ENCODE measurements at regions not wholly inside any gene's neighbourhood (a gene's known extent, or its start where the extent isn't known, plus 50 kb on each side); places are given as distances from the start of the nearest gene placed in this dataset.

- POLR2A ChIA-PET = no interaction called here
- H3K4me3 Mint-ChIP-seq = no peak overlapping the region
- peaks cover 0 to 41% (median 10%) of the 10 kb centered on the region in 9 donors for H3K9me3 Mint-ChIP-seq
- H3K36me3 Mint-ChIP-seq = no peaks in the 10 kb centered on the region
- ATAC-seq (no peak), DNase-seq (no peak)
- no peak overlapping the region for H3K27ac Mint-ChIP-seq
- H3K4me1 Mint-ChIP-seq = no peaks in the 10 kb centered on the region
- H3K27me3 Mint-ChIP-seq = no peaks in the 10 kb centered on the region
Measured at GRCh38 chr4:186891859-186892486, 168.3 kb upstream of the FAT1 start.

GRCh38 chr4:186898367-186898766, 174.7 kb upstream of the FAT1 start:
- Mint-ChIP-seq H3K4me3 (no peak overlapping the region), H3K27me3 (peaks cover 0 to 1% (median 0%) of the 10 kb centered on the region in 5 donors), H3K4me1 (no peaks in the 10 kb centered on the region), H3K36me3 (peaks cover 0 to 5% (median 0%) of the 10 kb centered on the region in 3 donors), H3K9me3 (peaks cover under 1 to 32% (median 13%) of the 10 kb centered on the region in 9 donors), H3K27ac (no peak overlapping the region)
- DNase-seq (no peak), ATAC-seq (no peak)
- POLR2A ChIA-PET = no interaction called here

GRCh38 chr4:186900232-186900900, 176.7 kb upstream of the FAT1 start:
- H3K36me3 Mint-ChIP-seq = peaks cover 0 to 5% (median 0%) of the 10 kb centered on the region in 3 donors
- H3K4me3 Mint-ChIP-seq = no peak overlapping the region
- H3K9me3 Mint-ChIP-seq = peaks cover 5 to 27% (median 13%) of the 10 kb centered on the region in 9 donors
- no peak for ATAC-seq
- DNase-seq = no peak
- peaks cover 0 to 3% (median 0%) of the 10 kb centered on the region in 5 donors for H3K27me3 Mint-ChIP-seq
- no peak overlapping the region for H3K27ac Mint-ChIP-seq
- no peaks in the 10 kb centered on the region for H3K4me1 Mint-ChIP-seq
- POLR2A ChIA-PET = no interaction called here

GRCh38 chr4:186900984-186901383, 177.3 kb upstream of the FAT1 start:
- no peak for DNase-seq
- peaks cover 5 to 27% (median 13%) of the 10 kb centered on the region in 9 donors for H3K9me3 Mint-ChIP-seq
- POLR2A ChIA-PET = no interaction called here

GRCh38 chr4:186901850-186902249, 178.2 kb upstream of the FAT1 start:
- Mint-ChIP-seq H3K4me3 (no peak overlapping the region), H3K4me1 (no peaks in the 10 kb centered on the region), H3K27me3 (peaks cover 0 to 3% (median 0%) of the 10 kb centered on the region in 5 donors), H3K27ac (no peak overlapping the region), H3K9me3 (peaks cover 2 to 26% (median 11%) of the 10 kb centered on the region in 9 donors), H3K36me3 (peaks cover 0 to 5% (median 0%) of the 10 kb centered on the region in 3 donors)
- DNase-seq = no peak
- ATAC-seq = no peak
- POLR2A ChIA-PET = no interaction called here

More at GRCh38 chr4:186900984-186901383, 177.3 kb upstream of the FAT1 start:
- Mint-ChIP-seq H3K27ac (no peak overlapping the region), H3K36me3 (peaks cover 0 to 5% (median 0%) of the 10 kb centered on the region in 3 donors), H3K27me3 (peaks cover 0 to 3% (median 0%) of the 10 kb centered on the region in 5 donors), H3K4me3 (no peak overlapping the region), H3K4me1 (no peaks in the 10 kb centered on the region)
- no peak for ATAC-seq

- H3K36me3 Mint-ChIP-seq = peaks cover 0 to 6% (median 0%) of the 10 kb centered on the region in 3 donors
- no peak overlapping the region for H3K4me3 Mint-ChIP-seq
- peaks cover 0 to 3% (median 0%) of the 10 kb centered on the region in 5 donors for H3K27me3 Mint-ChIP-seq
- ATAC-seq = no peak
- POLR2A ChIA-PET = no interaction called here
- no peak for DNase-seq
- no peak overlapping the region for H3K27ac Mint-ChIP-seq
- H3K4me1 Mint-ChIP-seq = no peaks in the 10 kb centered on the region
- peaks cover 2 to 23% (median 10%) of the 10 kb centered on the region in 9 donors for H3K9me3 Mint-ChIP-seq
Measured at GRCh38 chr4:186902361-186902760, 178.7 kb upstream of the FAT1 start.

- no peak overlapping the region for H3K27ac Mint-ChIP-seq
- ATAC-seq = no peak
- no peaks in the 10 kb centered on the region for H3K4me1 Mint-ChIP-seq
- peaks cover 2 to 25% (median 11%) of the 10 kb centered on the region in 9 donors for H3K9me3 Mint-ChIP-seq
- peaks cover 0 to 4% (median 0%) of the 10 kb centered on the region in 3 donors for H3K36me3 Mint-ChIP-seq
- no peak overlapping the region for H3K4me3 Mint-ChIP-seq
- POLR2A ChIA-PET = no interaction called here
- no peak for DNase-seq
- peaks cover 0 to 3% (median 0%) of the 10 kb centered on the region in 5 donors for H3K27me3 Mint-ChIP-seq
Measured at GRCh38 chr4:186904101-186904500, 180.4 kb upstream of the FAT1 start.

- H3K4me3 Mint-ChIP-seq = no peak overlapping the region
- POLR2A ChIA-PET = no interaction called here
- no peak overlapping the region for H3K27ac Mint-ChIP-seq
Measured at GRCh38 chr4:186906722-186907121, 183.1 kb upstream of the FAT1 start.

GRCh38 chr4:186910385-186910784, 186.7 kb upstream of the FAT1 start:
- no peak for ATAC-seq
- DNase-seq = no peak
- no peak overlapping the region for H3K4me3 Mint-ChIP-seq
- peaks cover 0 to 3% (median 0%) of the 10 kb centered on the region in 5 donors for H3K27me3 Mint-ChIP-seq
- H3K27ac Mint-ChIP-seq = no peak overlapping the region
- POLR2A ChIA-PET = no interaction called here
- peaks cover 0 to 28% (median 9%) of the 10 kb centered on the region in 9 donors for H3K9me3 Mint-ChIP-seq
- peaks cover 0 to 4% (median 0%) of the 10 kb centered on the region in 3 donors for H3K36me3 Mint-ChIP-seq
- H3K4me1 Mint-ChIP-seq = no peaks in the 10 kb centered on the region

More at GRCh38 chr4:186906722-186907121, 183.1 kb upstream of the FAT1 start:
- H3K9me3 Mint-ChIP-seq = peaks cover 2 to 21% (median 11%) of the 10 kb centered on the region in 9 donors
- no peak for DNase-seq
- no peak for ATAC-seq
- H3K27me3 Mint-ChIP-seq = peaks cover 0 to 3% (median 0%) of the 10 kb centered on the region in 5 donors
- peaks cover 0 to 4% (median 0%) of the 10 kb centered on the region in 3 donors for H3K36me3 Mint-ChIP-seq
- no peaks in the 10 kb centered on the region for H3K4me1 Mint-ChIP-seq

- Mint-ChIP-seq H3K36me3 (peaks cover 0 to 3% (median 0%) of the 10 kb centered on the region in 3 donors), H3K4me3 (no peak overlapping the region), H3K27me3 (peaks cover 0 to 3% (median 0%) of the 10 kb centered on the region in 5 donors), H3K9me3 (peaks cover 0 to 26% (median 6%) of the 10 kb centered on the region in 9 donors), H3K4me1 (peaks cover 0 to under 1% (median 0%) of the 10 kb centered on the region in 4 donors), H3K27ac (no peak overlapping the region)
- DNase-seq = no peak
- POLR2A ChIA-PET = no interaction called here
- ATAC-seq = no peak
Measured at GRCh38 chr4:186912606-186913005, 188.9 kb upstream of the FAT1 start.

GRCh38 chr4:186915816-186916215, 192.2 kb upstream of the FAT1 start:
- H3K27ac Mint-ChIP-seq = no peak overlapping the region
- peaks cover 0 to 4% (median 0%) of the 10 kb centered on the region in 3 donors for H3K36me3 Mint-ChIP-seq
- POLR2A ChIA-PET = no interaction called here
- DNase-seq = no peak
- peaks cover 0 to 35% (median 6%) of the 10 kb centered on the region in 9 donors for H3K9me3 Mint-ChIP-seq
- peaks cover 0 to 2% (median 0%) of the 10 kb centered on the region in 4 donors for H3K4me1 Mint-ChIP-seq
- H3K27me3 Mint-ChIP-seq = peaks cover 0 to 3% (median 0%) of the 10 kb centered on the region in 5 donors
- ATAC-seq = no peak
- no peak overlapping the region for H3K4me3 Mint-ChIP-seq

GRCh38 chr4:186917136-186917535, 193.5 kb upstream of the FAT1 start:
- POLR2A ChIA-PET = no interaction called here
- peaks cover 0 to 29% (median 6%) of the 10 kb centered on the region in 9 donors for H3K9me3 Mint-ChIP-seq

GRCh38 chr4:186918466-186918865, 194.8 kb upstream of the FAT1 start:
- Mint-ChIP-seq H3K9me3 (peaks cover 0 to 18% (median 6%) of the 10 kb centered on the region in 9 donors), H3K27ac (no peak overlapping the region), H3K4me3 (no peak overlapping the region), H3K36me3 (peaks cover 0 to 5% (median 0%) of the 10 kb centered on the region in 3 donors), H3K4me1 (peaks cover 0 to 2% (median 0%) of the 10 kb centered on the region in 4 donors), H3K27me3 (no peaks in the 10 kb centered on the region)
- ATAC-seq (no peak), DNase-seq (no peak)
- POLR2A ChIA-PET = no interaction called here

More at GRCh38 chr4:186917136-186917535, 193.5 kb upstream of the FAT1 start:
- DNase-seq (no peak), ATAC-seq (no peak)
- Mint-ChIP-seq H3K36me3 (peaks cover 0 to 4% (median 0%) of the 10 kb centered on the region in 3 donors), H3K4me1 (peaks cover 0 to 2% (median 0%) of the 10 kb centered on the region in 4 donors), H3K4me3 (no peak overlapping the region), H3K27ac (no peak overlapping the region), H3K27me3 (no peaks in the 10 kb centered on the region)
